C4-2B (cell line): ENCODE measurements at regions not wholly inside any gene's neighbourhood (a gene's known extent, or its start where the extent isn't known, plus 50 kb on each side); places are given as distances from the start of the nearest gene placed in this dataset.

Source experiments
- ZFX ChIP-seq: fragments of 450-650 bp; IDR thresholded peaks from 2 replicates; pipeline ENCODE4 v1.6.1; 2017
- TF ChIP-seq, protein P1 (sequence below): fragments of 450-650 bp; conservative IDR thresholded peaks from 2 replicates; pipeline ENCODE4 v1.5.1; 2017; ENCODE audit warnings: mild to moderate bottlenecking

DNA sequence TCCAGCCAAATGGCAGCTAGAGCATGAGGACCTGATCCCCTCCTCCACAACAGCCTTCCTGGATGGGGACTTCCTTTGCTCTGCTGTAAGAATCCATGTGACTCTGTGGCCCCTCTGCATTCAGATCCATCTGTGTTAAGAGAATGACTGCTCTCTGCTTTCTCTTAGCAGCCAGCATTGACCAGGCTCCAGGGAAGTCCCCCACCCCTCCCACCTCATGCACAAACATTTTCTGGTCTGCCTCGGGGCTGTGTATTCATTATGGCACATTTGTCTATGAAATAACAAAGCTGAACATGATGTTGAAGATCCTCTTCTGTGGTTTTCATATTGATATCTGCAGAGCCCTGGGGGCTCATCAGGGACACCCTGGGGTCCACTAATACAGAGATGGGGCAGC is 201.7 kb downstream of the NUAK1 start:
- TF ChIP-seq, protein P1, sequence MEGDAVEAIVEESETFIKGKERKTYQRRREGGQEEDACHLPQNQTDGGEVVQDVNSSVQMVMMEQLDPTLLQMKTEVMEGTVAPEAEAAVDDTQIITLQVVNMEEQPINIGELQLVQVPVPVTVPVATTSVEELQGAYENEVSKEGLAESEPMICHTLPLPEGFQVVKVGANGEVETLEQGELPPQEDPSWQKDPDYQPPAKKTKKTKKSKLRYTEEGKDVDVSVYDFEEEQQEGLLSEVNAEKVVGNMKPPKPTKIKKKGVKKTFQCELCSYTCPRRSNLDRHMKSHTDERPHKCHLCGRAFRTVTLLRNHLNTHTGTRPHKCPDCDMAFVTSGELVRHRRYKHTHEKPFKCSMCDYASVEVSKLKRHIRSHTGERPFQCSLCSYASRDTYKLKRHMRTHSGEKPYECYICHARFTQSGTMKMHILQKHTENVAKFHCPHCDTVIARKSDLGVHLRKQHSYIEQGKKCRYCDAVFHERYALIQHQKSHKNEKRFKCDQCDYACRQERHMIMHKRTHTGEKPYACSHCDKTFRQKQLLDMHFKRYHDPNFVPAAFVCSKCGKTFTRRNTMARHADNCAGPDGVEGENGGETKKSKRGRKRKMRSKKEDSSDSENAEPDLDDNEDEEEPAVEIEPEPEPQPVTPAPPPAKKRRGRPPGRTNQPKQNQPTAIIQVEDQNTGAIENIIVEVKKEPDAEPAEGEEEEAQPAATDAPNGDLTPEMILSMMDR, result no peak
- no peak for TF ChIP-seq ZFX
